ENCODE measurements at regions not wholly inside any gene's neighbourhood (a gene's known extent, or its start where the extent isn't known, plus 50 kb on each side); places are given as distances from the start of the nearest gene placed in this dataset.
"Not testable (repeated sequence)": the region's sequence is repeated elsewhere in the genome, so short reads cannot be mapped to it uniquely, and the experiment has no call there.

- no peak for DNase-seq (ENCODE audit: extremely low read depth in 1 of 2, low read depth in 1 of 2)
These were observed 84.4 kb upstream of the NANOS1 start for GRCh38 chr10:118944959-118945633.

GRCh38 chr10:118948786-118949185 is 80.7 kb upstream of the NANOS1 start:
- no peak for DNase-seq (ENCODE audit: extremely low read depth in 1 of 2, low read depth in 1 of 2)

GRCh38 chr10:118950190-118950680 is 79.3 kb upstream of the NANOS1 start:
- no peak for DNase-seq (ENCODE audit: extremely low read depth in 1 of 2, low read depth in 1 of 2)

- no peak for DNase-seq (ENCODE audit: extremely low read depth in 1 of 2, low read depth in 1 of 2)
These were observed 78.4 kb upstream of the NANOS1 start for GRCh38 chr10:118950997-118951637.

- DNase-seq (ENCODE audit: extremely low read depth in 1 of 2, low read depth in 1 of 2) = no peak
These were observed 76.8 kb upstream of the NANOS1 start for GRCh38 chr10:118952493-118953295.

GRCh38 chr10:118953598-118954393 is 75.7 kb upstream of the NANOS1 start:
- no peak for DNase-seq (ENCODE audit: extremely low read depth in 1 of 2, low read depth in 1 of 2)

- no peak for DNase-seq (ENCODE audit: extremely low read depth in 1 of 2, low read depth in 1 of 2)
These were observed 74.0 kb upstream of the NANOS1 start for GRCh38 chr10:118955531-118955930.

- DNase-seq (ENCODE audit: extremely low read depth in 1 of 2, low read depth in 1 of 2) = no peak
These were observed 73.3 kb upstream of the NANOS1 start for GRCh38 chr10:118955951-118956801.

GRCh38 chr10:118956802-118957442 is 72.6 kb upstream of the NANOS1 start:
- DNase-seq (ENCODE audit: extremely low read depth in 1 of 2, low read depth in 1 of 2) = no peak

GRCh38 chr10:118957443-118957825 is 72.1 kb upstream of the NANOS1 start:
- DNase-seq (ENCODE audit: extremely low read depth in 1 of 2, low read depth in 1 of 2) = no peak

- DNase-seq (ENCODE audit: extremely low read depth in 1 of 2, low read depth in 1 of 2) = no peak
These were observed 71.5 kb upstream of the NANOS1 start for GRCh38 chr10:118957966-118958365.

- no peak for DNase-seq (ENCODE audit: extremely low read depth in 1 of 2, low read depth in 1 of 2)
These were observed 71.0 kb upstream of the NANOS1 start for GRCh38 chr10:118958559-118958958.

GRCh38 chr10:118958984-118959925 is 70.3 kb upstream of the NANOS1 start:
- DNase-seq (ENCODE audit: extremely low read depth in 1 of 2, low read depth in 1 of 2) = no peak

- no peak for DNase-seq (ENCODE audit: extremely low read depth in 1 of 2, low read depth in 1 of 2)
These were observed 69.1 kb upstream of the NANOS1 start for GRCh38 chr10:118960157-118961090.

- DNase-seq (ENCODE audit: extremely low read depth in 1 of 2, low read depth in 1 of 2) = no peak
These were observed 68.1 kb upstream of the NANOS1 start for GRCh38 chr10:118961436-118961835.

- DNase-seq (ENCODE audit: extremely low read depth in 1 of 2, low read depth in 1 of 2) = not testable (repeated sequence)
These were observed 67.1 kb upstream of the NANOS1 start for GRCh38 chr10:118962331-118962868.

GRCh38 chr10:118963341-118963740 is 66.2 kb upstream of the NANOS1 start:
- no peak for DNase-seq (ENCODE audit: extremely low read depth in 1 of 2, low read depth in 1 of 2)

Measured in stimulated activated CD8-positive, alpha-beta memory T cell treated with anti-CD3 and anti-CD28 coated beads, Interleukin-7, amount 100 ng/mL, for 48 hours (primary cell).